HG02981 (cell line): ENCODE measurements at regions not wholly inside any gene's neighbourhood (a gene's known extent, or its start where the extent isn't known, plus 50 kb on each side); places are given as distances from the start of the nearest gene placed in this dataset.
A peak's percentile ranks its signal among the peaks of the same experiment; 100 is the strongest.
"Not testable (repeated sequence)": the region's sequence is repeated elsewhere in the genome, so short reads cannot be mapped to it uniquely, and the experiment has no call there.

ENCODE experiments used
- ATAC-seq: cut with Tn5 transposase; IDR thresholded peaks from one replicate; pipeline ENCODE4 v1.9.1; 2021; ENCODE audit warnings: mild to moderate bottlenecking, moderate library complexity; ENCODE audit not compliant: unreplicated experiment

DNA sequence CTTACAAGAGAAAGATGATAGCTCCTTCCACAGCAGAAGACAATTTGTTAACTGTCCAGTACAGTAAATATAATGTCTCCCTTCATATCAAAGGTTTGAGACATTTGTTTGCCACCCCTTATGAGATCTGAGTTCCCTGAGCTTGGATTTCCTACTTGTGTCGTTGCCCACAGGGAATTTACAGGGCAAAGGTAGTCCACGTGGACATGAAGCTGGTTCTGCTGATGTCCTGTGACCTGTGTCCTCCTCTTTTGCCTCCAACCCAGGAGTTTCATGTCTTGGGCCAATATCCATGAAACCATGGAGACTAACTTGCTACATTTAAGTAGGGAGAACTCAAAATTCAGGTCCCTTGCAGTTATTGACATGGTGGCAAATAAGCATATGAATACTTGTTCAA, 172.2 kb upstream of the KCTD7 start:
- not testable (repeated sequence) for ATAC-seq

GRCh38 chr7:66458991-66459390, 169.7 kb upstream of the KCTD7 start:
- not testable (repeated sequence) for ATAC-seq

- not testable (repeated sequence) for ATAC-seq
Measured at GRCh38 chr7:66459783-66460413, 168.8 kb upstream of the KCTD7 start.

GRCh38 chr7:66460921-66461361, 167.7 kb upstream of the KCTD7 start:
- ATAC-seq, result no peak

DNA sequence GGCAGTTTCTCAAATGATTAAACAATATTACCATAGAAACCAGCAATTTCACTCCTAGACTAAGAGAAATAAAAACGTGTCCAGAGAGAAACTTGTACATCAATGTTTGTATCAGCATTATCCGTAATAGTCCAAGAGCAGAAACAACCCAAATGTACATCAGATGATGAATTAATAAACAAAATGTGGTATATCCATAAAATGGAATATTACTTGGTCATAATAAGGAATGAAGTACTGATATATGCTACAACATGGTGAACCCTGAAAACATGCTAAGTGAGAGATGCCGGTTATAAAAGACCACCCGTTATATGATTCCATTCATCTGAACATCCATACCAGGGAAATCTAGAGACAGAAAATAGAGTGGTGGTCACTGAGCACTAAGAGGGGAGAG, 167.3 kb upstream of the KCTD7 start:
- ATAC-seq, result not testable (repeated sequence)

DNA sequence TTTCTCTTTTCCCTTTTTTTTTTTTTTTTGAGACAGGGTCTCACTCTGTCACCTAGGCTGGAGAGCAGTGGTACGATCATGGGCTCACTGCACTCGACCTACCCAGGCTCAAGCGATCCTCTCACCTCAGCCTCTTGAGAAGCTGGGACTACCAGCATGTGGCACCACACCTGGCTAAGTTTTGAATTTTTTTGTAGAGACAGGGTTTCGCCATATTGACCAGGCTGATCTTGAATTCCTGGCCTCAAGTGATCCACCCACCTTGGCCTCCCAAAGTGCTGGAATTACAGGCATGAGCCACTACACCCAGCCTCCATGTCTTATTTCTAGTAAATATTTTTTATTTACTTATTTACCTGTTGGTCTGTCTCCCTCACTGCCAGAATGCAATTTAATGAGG, 165.8 kb upstream of the KCTD7 start:
- not testable (repeated sequence) for ATAC-seq

GRCh38 chr7:66464059-66464458, 164.6 kb upstream of the KCTD7 start:
- ATAC-seq, result peak; percentile 51

GRCh38 chr7:66466081-66466600, 162.5 kb upstream of the KCTD7 start:
- no peak for ATAC-seq

DNA sequence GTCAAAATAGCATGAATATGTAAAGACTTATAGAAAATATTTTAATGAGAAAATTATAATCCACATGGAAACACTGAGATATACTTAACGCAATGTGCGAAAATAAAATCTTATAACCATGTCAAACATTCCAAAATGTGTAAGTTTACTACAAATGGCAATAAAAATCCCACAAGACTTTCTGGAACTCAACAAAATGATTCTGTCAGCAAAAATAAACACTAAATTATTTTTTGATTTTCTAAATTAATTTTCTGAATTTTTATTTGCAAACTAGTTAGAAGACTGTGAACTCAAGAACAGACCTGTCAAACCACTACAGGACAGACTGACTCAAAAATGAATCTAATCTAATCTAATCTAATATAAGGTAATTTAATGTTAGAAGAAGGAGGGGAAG, 160.8 kb upstream of the KCTD7 start:
- no peak for ATAC-seq

GRCh38 chr7:66473064-66473463, 155.6 kb upstream of the KCTD7 start:
- not testable (repeated sequence) for ATAC-seq

DNA sequence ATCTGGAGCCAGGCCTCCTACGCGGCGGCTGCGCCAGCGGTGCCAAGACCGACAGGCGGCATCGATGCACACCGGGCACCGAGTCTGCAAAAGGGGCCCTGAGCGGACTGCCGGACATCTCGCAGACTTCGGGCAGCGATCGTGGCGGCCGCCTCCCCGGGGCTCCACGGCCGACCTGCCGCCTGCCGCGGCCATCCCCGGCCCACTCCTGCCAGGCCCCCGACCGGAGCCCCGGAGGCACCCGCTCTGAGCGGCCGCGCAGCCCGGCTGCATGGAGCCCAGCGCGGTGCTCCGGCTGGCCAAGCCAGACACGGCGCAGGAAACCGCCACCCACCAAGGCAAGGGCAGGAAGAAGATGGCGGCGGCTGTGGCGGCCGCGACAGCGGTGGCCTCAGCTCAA, 154.2 kb upstream of the KCTD7 start:
- no peak for ATAC-seq

DNA sequence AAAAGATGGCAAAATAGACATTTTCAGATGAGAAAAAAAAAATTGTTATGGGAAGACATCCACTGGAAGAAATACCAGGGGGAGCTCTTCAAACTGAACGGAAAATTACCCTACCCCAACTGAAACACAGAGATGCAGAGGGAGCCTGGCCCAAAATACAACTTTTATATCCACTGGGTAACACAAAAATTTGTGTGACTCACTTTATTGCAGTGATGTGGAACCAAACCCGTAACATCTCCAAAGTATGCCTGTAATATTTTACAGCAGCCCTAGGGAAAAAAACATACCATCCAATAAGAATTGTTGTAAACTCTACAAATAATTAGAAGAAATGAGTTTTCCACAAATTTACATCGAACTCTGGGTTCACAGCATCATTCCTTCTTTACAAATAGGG, 152.6 kb upstream of the KCTD7 start:
- ATAC-seq, result not testable (repeated sequence)

DNA sequence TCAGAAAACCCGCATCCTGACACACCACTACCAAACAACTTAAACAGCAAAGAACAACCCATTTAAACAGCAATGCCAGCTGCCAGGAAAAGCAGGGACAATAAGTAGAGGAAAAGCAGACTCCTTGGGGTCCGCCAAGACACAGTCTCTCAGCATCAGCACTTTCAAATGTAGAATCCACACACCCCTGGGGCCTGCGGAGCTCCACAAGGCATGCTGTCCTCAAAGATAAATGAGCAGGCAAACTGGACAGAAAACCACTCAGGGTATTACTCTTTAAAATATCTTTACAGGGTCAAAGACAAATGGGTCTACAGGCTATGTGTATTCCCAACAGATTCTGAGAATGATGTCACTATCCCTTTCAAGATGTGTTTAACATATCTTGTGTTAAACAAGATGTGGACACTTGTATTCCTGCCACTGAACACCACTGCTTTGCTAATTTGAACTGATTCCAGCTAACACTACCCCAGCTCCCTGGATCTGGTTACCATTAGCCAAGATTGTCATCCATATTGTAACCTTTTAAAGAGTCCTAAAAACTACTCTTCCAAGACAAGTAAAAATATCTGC, 150.8 kb upstream of the KCTD7 start:
- not testable (repeated sequence) for ATAC-seq

- not testable (repeated sequence) for ATAC-seq
Measured at GRCh38 chr7:66481229-66481628, 147.5 kb upstream of the KCTD7 start.

DNA sequence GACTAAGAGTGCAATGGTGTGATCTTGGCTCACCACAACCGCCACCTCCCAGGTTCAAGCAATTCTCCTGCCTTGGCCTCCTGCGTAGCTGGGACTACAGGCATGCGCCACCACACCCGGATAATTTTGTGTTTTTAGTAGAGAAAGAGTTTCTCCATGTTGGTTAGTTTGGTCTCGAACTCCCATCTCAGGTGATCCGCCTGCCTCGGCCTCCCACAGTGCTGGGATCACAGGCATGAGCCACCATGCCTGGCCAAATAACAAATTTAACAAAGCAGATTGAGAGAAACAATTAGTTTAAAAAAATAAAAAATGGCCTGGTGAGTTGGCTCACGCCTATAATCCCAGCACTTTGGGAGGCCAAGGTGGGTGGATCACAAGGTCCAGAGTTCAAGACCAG, 139.6 kb upstream of the KCTD7 start:
- not testable (repeated sequence) for ATAC-seq

DNA sequence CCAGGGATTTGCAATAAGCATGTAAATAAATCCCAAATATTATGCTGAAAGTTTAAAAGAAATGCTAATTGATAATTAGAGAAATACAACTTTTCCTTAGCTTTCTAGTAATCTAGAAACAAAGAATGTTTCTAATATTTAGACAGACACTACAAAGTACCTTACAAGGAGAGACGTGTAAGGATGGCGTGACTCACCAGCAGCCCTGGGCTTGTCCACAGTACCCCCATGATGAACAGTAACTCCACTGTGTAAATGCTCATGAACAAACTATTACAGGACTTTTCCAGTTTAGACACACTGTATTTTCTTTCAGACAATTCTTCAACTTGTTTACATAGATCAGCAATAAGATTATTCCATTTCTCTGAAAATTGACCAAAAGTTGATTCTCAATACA, 138.9 kb upstream of the KCTD7 start:
- not testable (repeated sequence) for ATAC-seq

- ATAC-seq, result not testable (repeated sequence)
Measured at GRCh38 chr7:66490979-66491378, 137.7 kb upstream of the KCTD7 start.

- ATAC-seq, result not testable (repeated sequence)
Measured at GRCh38 chr7:66492405-66492804, 136.3 kb upstream of the KCTD7 start.

GRCh38 chr7:66493235-66494205, 135.2 kb upstream of the KCTD7 start:
- ATAC-seq, result peak; percentile 98

GRCh38 chr7:66497346-66497745, 131.3 kb upstream of the KCTD7 start:
- no peak for ATAC-seq

DNA sequence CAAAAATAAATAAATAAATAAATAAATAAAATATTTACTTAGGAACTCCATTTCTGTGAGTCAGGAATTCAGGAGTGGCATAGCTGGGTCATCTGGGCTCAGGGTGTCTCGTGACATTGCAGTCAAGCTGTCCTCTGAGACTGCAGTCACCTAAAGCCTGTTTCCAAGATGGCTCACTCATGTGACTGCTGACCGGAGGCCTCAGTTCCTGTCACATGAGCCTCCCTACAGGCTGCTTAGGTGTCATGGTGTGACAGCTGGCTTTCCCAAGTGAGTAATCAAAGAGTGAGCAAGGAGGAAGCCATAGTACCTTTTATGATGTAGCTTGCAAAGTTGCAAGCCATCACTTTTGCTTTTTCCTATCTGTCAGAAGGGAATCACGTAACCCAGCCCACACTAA, 128.6 kb upstream of the KCTD7 start:
- no peak for ATAC-seq
